ENCODE measurements at regions not wholly inside any gene's neighbourhood (a gene's known extent, or its start where the extent isn't known, plus 50 kb on each side); places are given as distances from the start of the nearest gene placed in this dataset.

DNA sequence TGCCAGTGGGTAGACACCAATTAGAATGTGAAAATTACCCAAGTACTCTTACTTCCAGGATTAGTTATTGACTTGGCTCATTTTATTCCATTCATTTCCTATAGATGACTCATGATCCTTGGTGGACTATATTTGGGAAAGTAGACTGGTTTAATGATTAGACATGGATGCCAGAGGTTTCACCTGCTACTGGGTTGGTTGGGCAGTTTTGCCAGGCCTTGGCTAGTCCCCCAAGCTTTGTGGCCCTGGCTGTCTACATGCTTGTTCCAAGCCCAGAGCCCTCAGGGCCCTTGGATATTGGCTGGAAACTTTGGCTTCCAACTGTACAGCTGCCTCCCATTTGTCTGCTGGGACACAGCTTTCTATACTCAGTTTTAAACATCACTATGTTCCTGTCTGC, 104.1 kb downstream of the ZFP64 start:
- DNase-seq (no peak), FAIRE-seq (no peak), ATAC-seq (peak in 1 of 4 donors; percentile 27)
- no peak overlapping the region for H3K4me3 ChIP-seq
- no peaks in the 10 kb centered on the region for H3K27me3 ChIP-seq
- no peak for TF ChIP-seq CTCF (IDR thresholded peaks at IDR 0.05)
- no peaks in the 10 kb centered on the region for H3K9me3 ChIP-seq
- intact Hi-C loops (cut with DNase I): no loop called here
- H3K36me3 ChIP-seq: no peaks in the 10 kb centered on the region
- no peak overlapping the region for H3K27ac ChIP-seq
- no peaks in the 10 kb centered on the region for H3K4me1 ChIP-seq

DNA sequence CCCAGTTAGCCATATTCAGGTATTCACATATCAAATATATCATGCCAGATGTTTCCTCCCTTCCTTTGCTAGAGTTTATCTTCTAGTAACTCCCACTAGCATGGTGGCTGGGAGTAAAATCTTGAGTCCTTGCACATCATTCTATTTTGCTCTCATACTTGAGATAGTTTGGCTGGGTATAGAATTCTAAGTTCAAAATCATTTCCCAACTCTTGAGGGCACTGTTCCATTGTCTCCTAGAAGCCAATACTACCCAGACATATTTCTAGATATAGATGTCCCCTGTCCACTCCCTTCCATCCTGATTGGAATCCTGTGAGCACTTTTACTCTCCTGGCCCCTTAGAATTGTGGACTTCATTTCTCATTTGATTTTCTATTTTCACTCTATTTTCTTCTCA, 104.7 kb downstream of the ZFP64 start:
- Histone ChIP-seq H3K27ac (no peak overlapping the region), H3K4me3 (no peak overlapping the region), H3K4me1 (no peaks in the 10 kb centered on the region), H3K27me3 (no peaks in the 10 kb centered on the region), H3K9me3 (no peaks in the 10 kb centered on the region), H3K36me3 (no peaks in the 10 kb centered on the region)
- ATAC-seq (no peak), DNase-seq (no peak), FAIRE-seq (no peak)
- no peak for TF ChIP-seq CTCF (IDR thresholded peaks at IDR 0.05)
- intact Hi-C loops (cut with DNase I): no loop called here

DNA sequence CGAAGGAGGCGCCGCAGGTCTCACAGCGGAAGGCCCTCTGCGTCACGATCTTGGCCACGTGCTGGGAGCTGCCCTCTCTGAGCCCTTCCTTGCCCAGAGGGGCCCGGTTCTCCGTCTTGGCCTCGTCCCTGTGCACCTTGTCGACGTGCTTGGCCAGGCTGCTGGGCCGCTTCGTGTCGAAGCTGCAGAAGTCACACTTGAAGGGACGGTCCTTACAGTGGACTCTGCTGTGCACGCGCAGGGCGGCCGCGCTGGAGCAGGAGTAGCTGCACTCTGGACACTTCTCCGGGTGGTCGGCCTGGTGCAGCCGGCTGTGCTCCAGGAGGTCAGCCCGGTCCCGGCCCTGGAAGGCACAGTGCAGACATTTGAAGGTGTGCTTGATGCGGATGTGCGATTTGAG, 106.9 kb downstream of the ZFP64 start:
- H3K4me1 ChIP-seq: no peaks in the 10 kb centered on the region
- intact Hi-C loops (cut with DNase I): no loop called here
- H3K27ac ChIP-seq: no peak overlapping the region
- FAIRE-seq (no peak), DNase-seq (no peak), ATAC-seq (no peak)
- TF ChIP-seq CTCF (IDR thresholded peaks at IDR 0.05): no peak
- no peaks in the 10 kb centered on the region for H3K36me3 ChIP-seq
- no peaks in the 10 kb centered on the region for H3K9me3 ChIP-seq
- no peaks in the 10 kb centered on the region for H3K27me3 ChIP-seq
- H3K4me3 ChIP-seq: no peak overlapping the region
- WGBS, 2 donors: 94 to 95% methylated on average over 26 to 28 of the region's 28 CpGs

GRCh38 chr20:52083627-52084232, 107.8 kb downstream of the ZFP64 start:
- no peak overlapping the region for H3K27ac ChIP-seq
- DNase-seq (peak in 2 of 6 donors; percentile 14 to 55), FAIRE-seq (no peak), ATAC-seq (peak in 3 of 4 donors; percentile 61 to 72 (median 72))
- no peaks in the 10 kb centered on the region for H3K9me3 ChIP-seq
- H3K27me3 ChIP-seq: no peaks in the 10 kb centered on the region
- no peaks in the 10 kb centered on the region for H3K36me3 ChIP-seq
- peak in 2 of 4 donors; percentile 24 to 26 for TF ChIP-seq CTCF (IDR thresholded peaks at IDR 0.05)
- intact Hi-C loops (cut with DNase I): no loop called here
- H3K4me3 ChIP-seq: no peak overlapping the region
- no peaks in the 10 kb centered on the region for H3K4me1 ChIP-seq
- 49 to 52% methylated on average over 11 of the region's 11 CpGs for WGBS, 2 donors

GRCh38 chr20:52082612-52083011, 109.0 kb downstream of the ZFP64 start:
- DNase-seq (no peak), ATAC-seq (no peak), FAIRE-seq (no peak)
- Histone ChIP-seq H3K36me3 (no peaks in the 10 kb centered on the region), H3K4me1 (no peaks in the 10 kb centered on the region), H3K4me3 (no peak overlapping the region), H3K27ac (no peak overlapping the region), H3K9me3 (no peaks in the 10 kb centered on the region), H3K27me3 (no peaks in the 10 kb centered on the region)
- no peak for TF ChIP-seq CTCF (IDR thresholded peaks at IDR 0.05)
- intact Hi-C loops (cut with DNase I): no loop called here
